ENCODE measurements at regions not wholly inside any gene's neighbourhood (a gene's known extent, or its start where the extent isn't known, plus 50 kb on each side); places are given as distances from the start of the nearest gene placed in this dataset.

GRCh38 chr21:26698416-26698815, 125.3 kb upstream of the CYYR1 start:
- WGBS, 2 donors = 86 to 92% methylated on average over 3 of the region's 3 CpGs
- no peaks in the 10 kb centered on the region for H3K27me3 ChIP-seq
- TF ChIP-seq CTCF (IDR thresholded peaks at IDR 0.05) = no peak
- TF ChIP-seq POLR2A (IDR thresholded peaks at IDR 0.05) = no peak
- no peak for TF ChIP-seq POLR2AphosphoS5 (IDR thresholded peaks at IDR 0.05)
- TF ChIP-seq EP300 (IDR thresholded peaks at IDR 0.05) = no peak
- no peak for DNase-seq
- no peaks in the 10 kb centered on the region for H3K9me3 ChIP-seq
- no peak overlapping the region for H3K27ac ChIP-seq
- no peaks in the 10 kb centered on the region for H3K36me3 ChIP-seq
- H3K4me1 ChIP-seq = no peaks in the 10 kb centered on the region
- ATAC-seq (ENCODE audit: low FRiP score in 2 of 2) = no peak
- H3K4me3 ChIP-seq = no peak overlapping the region

DNA sequence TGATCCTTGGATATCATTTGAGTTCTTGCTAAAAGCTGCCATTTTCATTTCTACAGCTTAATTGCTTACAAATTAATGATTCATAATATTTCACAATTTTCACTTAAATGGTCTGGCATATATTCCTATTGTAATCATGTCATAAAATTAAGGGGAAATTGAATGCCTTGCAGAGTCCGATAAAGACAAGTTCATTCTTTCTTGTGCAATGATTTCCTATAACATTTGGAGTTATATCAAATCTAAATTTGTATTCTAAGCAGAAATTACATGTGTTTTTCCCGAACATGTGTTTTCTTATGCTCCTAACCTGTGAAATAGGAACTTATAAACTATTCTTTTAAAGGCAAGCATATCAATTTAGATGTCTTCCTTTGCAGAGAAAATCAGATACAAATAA, 118.3 kb upstream of the CYYR1 start:
- ATAC-seq (ENCODE audit: low FRiP score in 2 of 2) = no peak
- H3K4me3 ChIP-seq = no peak overlapping the region
- no peak for DNase-seq
- no peaks in the 10 kb centered on the region for H3K36me3 ChIP-seq
- TF ChIP-seq CTCF (IDR thresholded peaks at IDR 0.05) = no peak
- TF ChIP-seq EP300 (IDR thresholded peaks at IDR 0.05) = no peak
- no peak for TF ChIP-seq POLR2AphosphoS5 (IDR thresholded peaks at IDR 0.05)
- no peak for TF ChIP-seq POLR2A (IDR thresholded peaks at IDR 0.05)
- peaks cover 0 to 14% (median 6%) of the 10 kb centered on the region in 4 donors for H3K9me3 ChIP-seq
- H3K27ac ChIP-seq = no peak overlapping the region
- no peaks in the 10 kb centered on the region for H3K27me3 ChIP-seq
- H3K4me1 ChIP-seq = no peaks in the 10 kb centered on the region
- 81 to 89% methylated on average over 2 of the region's 2 CpGs for WGBS, 2 donors

DNA sequence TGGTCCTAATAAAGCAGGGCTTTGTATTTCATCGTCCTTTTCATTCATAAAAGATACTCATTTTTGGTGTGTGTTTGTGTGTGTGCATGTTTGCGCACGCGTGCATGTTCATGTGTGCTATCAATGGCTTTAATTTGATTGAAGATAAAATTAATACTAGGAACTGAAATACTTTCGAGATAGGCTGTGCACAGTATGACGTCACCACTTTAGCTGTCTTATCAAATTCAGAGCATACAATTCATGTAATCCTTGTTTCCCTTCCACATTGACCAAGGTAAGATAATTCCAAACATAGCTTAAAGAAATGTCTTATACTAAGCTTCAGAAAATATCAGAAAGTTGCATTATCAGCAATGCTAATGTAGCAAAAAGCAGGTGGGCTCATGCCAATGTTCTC, 113.6 kb upstream of the CYYR1 start:
- Histone ChIP-seq H3K27ac (no peak overlapping the region), H3K9me3 (peaks cover 0 to 14% (median 6%) of the 10 kb centered on the region in 4 donors), H3K27me3 (no peaks in the 10 kb centered on the region), H3K4me1 (no peaks in the 10 kb centered on the region), H3K36me3 (no peaks in the 10 kb centered on the region), H3K4me3 (no peak overlapping the region)
- ATAC-seq (ENCODE audit: low FRiP score in 2 of 2) (no peak), DNase-seq (no peak)
- WGBS, 2 donors = 78 to 97% methylated on average over 6 of the region's 6 CpGs
- no peak for TF ChIP-seq POLR2AphosphoS5 (IDR thresholded peaks at IDR 0.05)
- TF ChIP-seq EP300 (IDR thresholded peaks at IDR 0.05) = no peak
- no peak for TF ChIP-seq CTCF (IDR thresholded peaks at IDR 0.05)
- TF ChIP-seq POLR2A (IDR thresholded peaks at IDR 0.05) = no peak

GRCh38 chr21:26686278-26686677, 113.2 kb upstream of the CYYR1 start:
- DNase-seq = no peak
- H3K4me1 ChIP-seq = no peaks in the 10 kb centered on the region
- WGBS, 2 donors = 44 to 67% methylated on average over 3 of the region's 3 CpGs

More at GRCh38 chr21:26686278-26686677, 113.2 kb upstream of the CYYR1 start:
- Histone ChIP-seq H3K9me3 (peaks cover 0 to 14% (median 6%) of the 10 kb centered on the region in 4 donors), H3K27me3 (no peaks in the 10 kb centered on the region), H3K4me3 (no peak overlapping the region), H3K27ac (no peak overlapping the region), H3K36me3 (no peaks in the 10 kb centered on the region)
- ATAC-seq (ENCODE audit: low FRiP score in 2 of 2) = no peak
- TF ChIP-seq EP300 (IDR thresholded peaks at IDR 0.05) (no peak), POLR2AphosphoS5 (IDR thresholded peaks at IDR 0.05) (no peak), POLR2A (IDR thresholded peaks at IDR 0.05) (no peak), CTCF (IDR thresholded peaks at IDR 0.05) (no peak)

Data from upper lobe of left lung (tissue), 6 donors.